NCI-H748 treated with DMSO at 0.1 percent for 48 hours (cell line): ENCODE measurements at regions not wholly inside any gene's neighbourhood (a gene's known extent, or its start where the extent isn't known, plus 50 kb on each side); places are given as distances from the start of the nearest gene placed in this dataset.

Experiments used
- DNase-seq: peaks from one replicate; lab custom pipeline; 2025; lab: John Stamatoyannopoulos, UW

- no peak for DNase-seq
Measured at GRCh38 chr6:6918216-6918983, 189.4 kb upstream of the RREB1 start.

- no peak for DNase-seq
Measured at GRCh38 chr6:6919173-6919572, 188.6 kb upstream of the RREB1 start.

GRCh38 chr6:6920114-6920986 lies 187.4 kb upstream of the RREB1 start:
- no peak for DNase-seq

- no peak for DNase-seq
Measured at GRCh38 chr6:6920987-6921313, 186.8 kb upstream of the RREB1 start.

- no peak for DNase-seq
Measured at GRCh38 chr6:6922166-6922565, 185.6 kb upstream of the RREB1 start.

GRCh38 chr6:6923605-6924004 lies 184.2 kb upstream of the RREB1 start:
- no peak for DNase-seq

- no peak for DNase-seq
Measured at GRCh38 chr6:6924708-6925107, 183.1 kb upstream of the RREB1 start.

GRCh38 chr6:6925391-6926164 lies 182.2 kb upstream of the RREB1 start:
- DNase-seq, result no peak

- no peak for DNase-seq
Measured at GRCh38 chr6:6926856-6927255, 180.9 kb upstream of the RREB1 start.

GRCh38 chr6:6927521-6928361 lies 180.0 kb upstream of the RREB1 start:
- DNase-seq, result no peak

GRCh38 chr6:6930223-6930880 lies 177.4 kb upstream of the RREB1 start:
- no peak for DNase-seq

GRCh38 chr6:6931071-6932025 lies 176.4 kb upstream of the RREB1 start:
- DNase-seq, result no peak

GRCh38 chr6:6932341-6932740 lies 175.4 kb upstream of the RREB1 start:
- DNase-seq, result no peak

GRCh38 chr6:6932968-6933367 lies 174.8 kb upstream of the RREB1 start:
- DNase-seq, result no peak

- no peak for DNase-seq
Measured at GRCh38 chr6:6940031-6941025, 167.4 kb upstream of the RREB1 start.

GRCh38 chr6:6941201-6941600 lies 166.6 kb upstream of the RREB1 start:
- no peak for DNase-seq

- DNase-seq, result no peak
Measured at GRCh38 chr6:6942091-6942490, 165.7 kb upstream of the RREB1 start.

GRCh38 chr6:6942831-6943230 lies 164.9 kb upstream of the RREB1 start:
- peak; percentile 47 for DNase-seq

GRCh38 chr6:6943421-6943820 lies 164.3 kb upstream of the RREB1 start:
- no peak for DNase-seq
